Naive thymus-derived CD8-positive, alpha-beta T cell (primary cell): ENCODE measurements at regions not wholly inside any gene's neighbourhood (a gene's known extent, or its start where the extent isn't known, plus 50 kb on each side); places are given as distances from the start of the nearest gene placed in this dataset.

Experiments
- ATAC-seq, 2 donors: fragments of 150-1000 bp; cut with Tn5 transposase in 1 of 2; sonication (Bioruptor Pico), chemical (Tn5 transposase) in 1 of 2; 1 replicate in 1 of 2; 2 replicates in 1 of 2; pipeline ENCODE4 v1.10.0; 2021; ENCODE audit warnings: mild to moderate bottlenecking in 2 of 2, moderate library complexity in 2 of 2
- POLR2A ChIA-PET: fragments of 350-600 bp; sonication (Branson Sonifier 250); formaldehyde crosslinking; loops from one replicate; lab custom pipeline; 2021; ENCODE audit warnings: antibody characterized with exemption; lab: Charles Lee
- DNase-seq, 10 donors: peaks; one replicate each; pipeline versions ENCODE4 v3.0.0 to v3.0.0-alpha.2; 2020 to 2022
- H3K27ac Mint-ChIP-seq, 10 donors: one replicate each; pipeline ENCODE4 v1.8.0; 2020 to 2022; ENCODE audit warnings: mild to moderate bottlenecking in 10 of 10, mixed read lengths in 10 of 10, moderate library complexity in 4 of 10, inconsistent platforms in 1 of 10
- H3K27me3 Mint-ChIP-seq, 5 donors: one replicate each; pipeline ENCODE4 v1.8.0; 2021 to 2022; ENCODE audit warnings: mixed read lengths in 5 of 5
- H3K36me3 Mint-ChIP-seq, 3 donors: one replicate each; pipeline ENCODE4 v1.8.0; 2020 to 2022; ENCODE audit warnings: mixed read lengths in 3 of 3, mild to moderate bottlenecking in 2 of 3, inconsistent platforms in 1 of 3
- H3K4me1 Mint-ChIP-seq, 4 donors: one replicate each; pipeline ENCODE4 v1.8.0; 2021 to 2022; ENCODE audit warnings: mixed read lengths in 4 of 4
- H3K4me3 Mint-ChIP-seq, 10 donors: one replicate each; pipeline ENCODE4 v1.8.0; 2020 to 2022; ENCODE audit warnings: mild to moderate bottlenecking in 10 of 10, mixed read lengths in 10 of 10, moderate library complexity in 6 of 10, inconsistent platforms in 1 of 10
- H3K9me3 Mint-ChIP-seq, 9 donors: one replicate each; pipeline ENCODE4 v1.8.0; 2020 to 2022; ENCODE audit warnings: mixed read lengths in 9 of 9, mild to moderate bottlenecking in 3 of 9, inconsistent platforms in 1 of 9, moderate library complexity in 1 of 9

DNA sequence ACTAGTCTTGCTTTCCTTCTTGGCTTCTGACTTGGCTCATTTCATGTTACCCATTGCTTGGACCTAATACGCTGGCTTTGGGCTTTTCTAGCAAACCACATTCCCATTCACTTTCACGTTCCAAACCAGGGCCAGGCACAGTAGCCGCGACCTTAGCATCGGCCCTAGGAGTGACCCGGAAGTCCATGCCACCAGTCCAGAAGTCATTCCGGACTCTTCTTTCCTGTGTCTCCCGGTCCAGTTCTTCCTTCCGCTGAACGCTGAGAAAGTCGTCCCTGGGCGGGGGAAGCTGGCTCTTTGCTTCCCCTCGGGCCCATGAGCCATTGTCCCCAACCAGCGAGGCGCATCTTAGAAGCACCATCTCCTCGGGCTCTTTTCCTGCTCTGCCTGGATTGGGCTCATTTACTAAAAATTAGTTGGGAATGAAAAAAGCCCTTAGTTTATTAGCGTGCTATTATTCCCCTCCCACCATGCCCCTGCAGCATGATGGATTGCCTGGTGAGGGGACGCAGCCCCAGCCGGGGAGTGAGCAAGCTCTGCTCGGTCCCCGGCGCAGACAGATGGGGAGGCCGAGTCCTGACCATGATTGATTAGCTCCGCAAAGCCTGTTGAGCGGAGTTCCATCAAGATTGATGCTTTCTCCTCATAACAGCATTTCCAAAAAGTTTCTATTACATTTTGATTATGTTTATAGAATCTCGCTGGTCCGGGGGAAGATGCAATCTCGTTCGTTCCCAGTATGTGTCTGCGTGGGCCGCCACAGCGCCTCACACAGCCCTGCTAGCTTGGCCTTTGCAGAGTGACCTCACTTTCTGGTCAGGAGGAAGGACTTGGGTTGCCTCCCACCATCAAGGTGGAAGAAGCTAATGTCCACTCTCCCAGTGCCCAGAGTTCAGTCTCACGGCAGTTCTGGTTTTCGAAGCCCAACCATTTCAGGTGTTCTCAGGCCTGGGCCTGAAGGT lies 115.1 kb upstream of the TOP1 start:
- Mint-ChIP-seq H3K4me3 (no peak overlapping the region), H3K4me1 (peaks cover 2 to 6% (median 4%) of the 10 kb centered on the region in 4 donors), H3K36me3 (peaks cover 0 to 4% (median 0%) of the 10 kb centered on the region in 3 donors), H3K27me3 (peaks cover 0 to 8% (median under 1%) of the 10 kb centered on the region in 5 donors), H3K9me3 (peaks cover 0 to 9% (median 4%) of the 10 kb centered on the region in 9 donors), H3K27ac (no peak overlapping the region)
- DNase-seq = no peak
- POLR2A ChIA-PET = no interaction called here
- no peak for ATAC-seq

DNA sequence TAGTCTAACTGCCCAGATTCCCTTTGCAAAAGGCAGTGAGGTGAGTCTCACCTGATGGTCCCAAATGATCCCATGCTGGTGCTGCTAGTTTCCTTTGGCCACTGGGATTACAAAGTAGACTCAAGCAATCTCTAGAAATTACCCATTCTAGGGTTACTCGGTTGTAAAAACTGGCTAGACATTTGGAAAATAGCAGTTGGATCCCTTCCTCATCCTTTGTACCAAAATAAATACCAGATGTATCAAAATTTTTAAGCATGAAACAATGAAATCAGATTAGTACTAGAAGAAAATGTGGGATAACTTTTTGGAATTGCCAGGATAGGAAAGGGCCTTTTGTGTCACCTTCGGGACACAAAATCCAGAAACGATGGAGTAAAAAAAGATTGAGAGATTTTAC lies 112.9 kb upstream of the TOP1 start:
- Mint-ChIP-seq H3K27me3 (peaks cover 0 to 5% (median 0%) of the 10 kb centered on the region in 5 donors), H3K27ac (no peak overlapping the region), H3K4me1 (no peaks in the 10 kb centered on the region), H3K9me3 (peaks cover 0 to 9% (median 4%) of the 10 kb centered on the region in 9 donors), H3K36me3 (peaks cover 0 to 4% (median 0%) of the 10 kb centered on the region in 3 donors), H3K4me3 (no peak overlapping the region)
- POLR2A ChIA-PET = no interaction called here
- no peak for ATAC-seq
- DNase-seq = no peak

DNA sequence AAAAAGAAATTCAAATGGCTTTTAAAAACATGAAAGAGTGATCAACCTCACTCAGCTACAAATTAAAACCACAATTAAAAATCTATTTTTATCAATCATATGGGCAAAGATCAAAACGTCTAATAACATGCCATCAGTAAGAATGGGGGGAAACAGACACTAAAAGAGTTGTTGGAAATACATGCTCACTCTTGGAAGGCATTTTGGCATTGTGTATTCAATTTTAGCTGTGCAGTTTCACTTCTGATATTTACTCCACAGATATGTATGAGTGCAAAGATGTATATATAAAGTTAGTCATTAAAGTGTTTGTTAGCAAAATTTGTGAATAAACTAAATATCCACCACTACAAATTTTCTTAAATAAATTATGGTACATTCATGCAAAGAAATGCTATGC lies 112.3 kb upstream of the TOP1 start:
- Mint-ChIP-seq H3K9me3 (peaks cover 0 to 9% (median 3%) of the 10 kb centered on the region in 9 donors), H3K27me3 (peaks cover 0 to 5% (median 0%) of the 10 kb centered on the region in 5 donors), H3K36me3 (peaks cover 0 to 4% (median 0%) of the 10 kb centered on the region in 3 donors), H3K4me3 (no peak overlapping the region), H3K27ac (no peak overlapping the region), H3K4me1 (no peaks in the 10 kb centered on the region)
- DNase-seq (no peak), ATAC-seq (no peak)
- POLR2A ChIA-PET = no interaction called here

DNA sequence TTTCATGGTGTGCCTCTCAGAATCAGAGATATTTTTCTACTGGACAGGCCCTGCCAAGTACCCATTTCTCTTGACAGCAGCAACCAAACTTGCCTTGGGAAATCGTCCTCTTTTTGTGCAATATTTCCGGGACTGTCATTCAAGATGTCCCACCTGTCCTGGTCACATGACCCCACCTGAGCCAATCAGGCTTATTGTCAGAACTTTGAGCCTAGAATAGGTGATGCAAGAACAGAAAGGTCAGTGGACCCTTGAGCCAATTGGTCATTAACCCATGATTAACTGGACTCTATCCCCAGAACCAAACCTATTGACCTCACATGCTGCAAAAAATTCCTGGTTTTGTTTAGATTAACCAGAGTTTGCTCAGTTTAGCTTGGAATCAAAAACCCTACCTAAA lies 108.3 kb upstream of the TOP1 start:
- no peak for DNase-seq
- H3K4me3 Mint-ChIP-seq = no peak overlapping the region

DNA sequence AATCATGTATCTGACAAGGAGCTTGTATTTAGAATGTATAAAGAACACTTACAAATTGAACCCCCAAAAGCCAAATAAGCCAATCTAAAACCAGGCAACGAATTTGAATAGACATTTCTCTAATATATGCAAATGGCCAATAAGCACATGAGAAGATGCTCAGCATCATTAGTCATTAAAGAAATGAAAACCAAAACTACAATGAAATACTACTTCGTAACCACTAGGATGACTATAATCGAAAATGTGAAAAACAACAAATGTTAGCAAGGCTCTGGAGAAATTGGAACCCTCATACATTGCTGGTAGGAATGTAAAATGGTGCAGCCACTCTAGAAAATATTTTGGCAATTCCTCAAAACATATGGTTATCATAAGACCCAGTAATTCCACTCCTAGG lies 105.8 kb upstream of the TOP1 start:
- POLR2A ChIA-PET = no interaction called here
- H3K4me3 Mint-ChIP-seq = no peak overlapping the region
- H3K4me1 Mint-ChIP-seq = peaks cover 0 to 5% (median 0%) of the 10 kb centered on the region in 4 donors
- H3K27me3 Mint-ChIP-seq = peaks cover 0 to 2% (median 0%) of the 10 kb centered on the region in 5 donors
- ATAC-seq = no peak
- no peak overlapping the region for H3K27ac Mint-ChIP-seq
- no peaks in the 10 kb centered on the region for H3K36me3 Mint-ChIP-seq
- DNase-seq = no peak
- H3K9me3 Mint-ChIP-seq = no peaks in the 10 kb centered on the region

More for the DNA sequence above, 108.3 kb upstream of the TOP1 start:
- Mint-ChIP-seq H3K4me1 (no peaks in the 10 kb centered on the region), H3K36me3 (peaks cover 0 to 4% (median 0%) of the 10 kb centered on the region in 3 donors), H3K9me3 (peaks cover 0 to 5% (median 0%) of the 10 kb centered on the region in 9 donors), H3K27me3 (peaks cover 0 to 2% (median 0%) of the 10 kb centered on the region in 5 donors), H3K27ac (no peak overlapping the region)
- POLR2A ChIA-PET = no interaction called here
- no peak for ATAC-seq

DNA sequence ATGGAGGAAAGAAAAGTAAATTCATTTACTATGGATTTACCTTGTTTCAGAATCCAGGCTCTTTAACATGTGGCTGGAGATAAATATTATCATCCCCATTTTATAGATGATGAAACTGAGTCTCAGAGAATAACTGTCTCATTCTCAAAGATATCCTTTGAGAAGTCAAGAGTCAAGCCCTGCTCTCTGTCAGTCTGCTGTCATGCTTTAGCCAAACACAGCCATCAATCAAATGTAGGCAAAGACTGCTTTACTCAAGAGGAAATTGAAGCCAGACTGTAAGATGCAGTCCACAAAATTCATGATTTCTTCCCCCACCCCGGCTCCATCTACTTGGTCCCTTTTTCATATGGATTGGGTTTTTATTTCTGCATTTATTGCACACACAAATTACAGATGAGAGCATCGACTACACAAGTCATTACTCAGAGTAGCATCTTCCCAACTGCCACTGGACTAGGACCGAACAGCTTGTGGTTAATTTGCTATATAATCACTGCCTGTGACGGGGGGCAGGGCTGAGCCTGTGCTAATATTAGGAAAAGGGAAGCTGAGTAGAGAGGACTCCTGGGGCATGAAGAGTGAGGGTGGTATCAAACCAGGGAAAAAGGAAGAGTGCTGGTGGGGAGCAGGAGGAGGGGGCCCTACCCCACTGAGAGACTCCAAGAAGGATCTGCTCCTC lies 102.7 kb upstream of the TOP1 start:
- POLR2A ChIA-PET = no interaction called here
- Mint-ChIP-seq H3K9me3 (no peaks in the 10 kb centered on the region), H3K36me3 (no peaks in the 10 kb centered on the region), H3K27ac (no peak overlapping the region), H3K4me3 (no peak overlapping the region), H3K27me3 (peaks cover 0 to 4% (median under 1%) of the 10 kb centered on the region in 5 donors), H3K4me1 (peaks cover 0 to 5% (median 0%) of the 10 kb centered on the region in 4 donors)
- ATAC-seq (no peak), DNase-seq (no peak)

DNA sequence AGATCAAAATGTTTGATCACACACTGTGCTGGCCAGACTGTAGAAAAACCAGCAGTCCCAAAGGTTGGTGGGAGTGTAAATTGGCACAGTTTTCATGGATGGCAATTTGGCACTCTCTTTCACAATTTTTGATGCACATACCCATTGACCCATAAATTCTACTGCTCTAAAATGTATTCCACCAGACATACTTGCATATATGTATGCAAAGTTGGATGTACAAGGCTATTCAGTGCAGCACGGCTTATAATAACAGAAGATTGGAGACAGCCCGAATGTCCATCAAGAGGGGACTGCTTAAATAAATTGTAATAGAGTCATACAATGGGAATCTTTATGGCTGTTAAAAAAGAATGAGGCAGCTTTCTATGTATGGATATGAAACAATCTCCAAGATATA lies 101.7 kb upstream of the TOP1 start:
- H3K36me3 Mint-ChIP-seq = no peaks in the 10 kb centered on the region
- peaks cover 0 to 5% (median 0%) of the 10 kb centered on the region in 4 donors for H3K4me1 Mint-ChIP-seq
- no peak for ATAC-seq
- POLR2A ChIA-PET = no interaction called here
- no peak for DNase-seq
- peaks cover 0 to 4% (median 0%) of the 10 kb centered on the region in 5 donors for H3K27me3 Mint-ChIP-seq
- no peak overlapping the region for H3K4me3 Mint-ChIP-seq
- no peak overlapping the region for H3K27ac Mint-ChIP-seq
- H3K9me3 Mint-ChIP-seq = no peaks in the 10 kb centered on the region

DNA sequence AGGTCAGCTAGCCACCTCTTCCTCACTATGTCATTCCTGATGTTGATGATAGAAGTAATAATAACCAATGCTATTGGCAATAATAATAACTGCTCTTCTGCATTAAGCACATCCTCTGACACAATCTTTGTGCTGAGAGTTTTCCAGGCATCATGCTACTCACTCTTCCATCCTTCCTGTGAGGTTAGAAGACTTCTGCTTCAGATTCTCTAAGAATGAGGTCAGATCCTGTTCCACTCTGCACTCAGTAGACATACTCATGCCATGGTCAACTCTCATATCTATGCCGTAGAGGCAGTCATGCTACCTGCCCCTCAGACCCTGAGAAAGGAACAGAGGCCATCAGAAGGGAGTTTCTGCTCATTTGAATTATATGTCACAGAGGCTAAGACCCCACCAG lies 98.1 kb upstream of the TOP1 start:
- H3K9me3 Mint-ChIP-seq = peaks cover 0 to 12% (median 0%) of the 10 kb centered on the region in 9 donors
- peaks cover 0 to 8% (median 3%) of the 10 kb centered on the region in 3 donors for H3K36me3 Mint-ChIP-seq
- POLR2A ChIA-PET = no interaction called here
- H3K4me1 Mint-ChIP-seq = peaks cover 0 to 5% (median 0%) of the 10 kb centered on the region in 4 donors
- H3K27me3 Mint-ChIP-seq = peaks cover 0 to 11% (median 4%) of the 10 kb centered on the region in 5 donors
- ATAC-seq (no peak), DNase-seq (no peak)
- no peak overlapping the region for H3K27ac Mint-ChIP-seq
- no peak overlapping the region for H3K4me3 Mint-ChIP-seq

DNA sequence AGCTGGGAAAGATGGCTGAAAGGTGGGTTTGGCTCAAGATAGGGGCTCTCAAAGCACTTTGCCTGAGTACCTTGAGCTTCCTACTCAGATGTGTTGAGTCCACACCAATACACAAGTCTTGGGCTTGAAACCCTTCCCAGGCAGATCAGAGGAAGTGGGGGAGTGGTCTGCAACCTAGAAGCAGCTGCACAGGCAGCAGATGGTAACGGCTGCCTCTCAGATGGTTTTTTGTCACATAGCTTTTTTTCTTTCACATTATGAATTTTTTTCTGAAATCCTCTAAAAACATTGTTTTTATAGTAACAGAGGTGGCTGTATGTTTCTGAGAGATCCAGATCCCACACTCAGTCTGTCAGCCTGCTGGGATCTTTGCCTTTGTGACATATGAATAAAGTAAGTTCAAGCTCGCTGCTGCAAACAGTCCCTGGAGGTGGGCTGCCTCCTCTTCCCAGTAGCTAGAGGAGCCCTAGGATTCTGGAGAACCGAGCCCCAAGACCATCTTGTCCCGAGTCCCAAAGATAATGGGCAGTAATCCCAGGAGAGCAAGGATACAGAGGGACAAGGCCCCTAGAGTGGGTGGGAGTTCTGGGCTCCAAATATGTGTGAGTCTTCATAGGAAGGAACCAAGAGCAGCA lies 97.1 kb upstream of the TOP1 start:
- DNase-seq (no peak), ATAC-seq (no peak)
- H3K9me3 Mint-ChIP-seq = peaks cover 0 to 12% (median 0%) of the 10 kb centered on the region in 9 donors
- H3K4me3 Mint-ChIP-seq = no peak overlapping the region
- peaks cover 0 to 11% (median 4%) of the 10 kb centered on the region in 5 donors for H3K27me3 Mint-ChIP-seq
- no peaks in the 10 kb centered on the region for H3K4me1 Mint-ChIP-seq
- no peak overlapping the region for H3K27ac Mint-ChIP-seq
- H3K36me3 Mint-ChIP-seq = peaks cover 0 to 8% (median 3%) of the 10 kb centered on the region in 3 donors
- POLR2A ChIA-PET = no interaction called here

DNA sequence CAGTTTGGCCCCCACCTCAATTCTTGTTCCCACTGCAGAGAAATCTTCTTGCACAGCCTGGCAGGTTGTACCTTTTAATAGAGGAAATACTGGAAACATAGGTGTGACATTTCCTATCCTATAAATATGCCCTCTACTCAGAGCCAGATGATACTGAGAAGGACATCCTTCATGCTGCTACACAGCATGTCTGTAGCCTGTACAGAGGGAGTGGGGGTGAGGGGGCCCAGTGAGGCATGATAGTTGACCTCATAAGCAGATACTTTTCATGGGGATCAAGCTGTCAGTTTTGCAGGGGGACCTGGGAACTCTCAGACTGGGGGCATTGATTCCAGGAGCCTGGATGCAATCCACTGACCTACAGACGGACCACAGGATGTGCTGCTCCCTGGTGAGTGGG lies 96.2 kb upstream of the TOP1 start:
- POLR2A ChIA-PET = no interaction called here
- ATAC-seq = no peak
- Mint-ChIP-seq H3K4me3 (no peak overlapping the region), H3K9me3 (peaks cover 0 to 12% (median 0%) of the 10 kb centered on the region in 9 donors), H3K4me1 (no peaks in the 10 kb centered on the region), H3K27ac (no peak overlapping the region), H3K27me3 (peaks cover 0 to 11% (median 4%) of the 10 kb centered on the region in 5 donors), H3K36me3 (peaks cover 0 to 8% (median 3%) of the 10 kb centered on the region in 3 donors)
- no peak for DNase-seq

DNA sequence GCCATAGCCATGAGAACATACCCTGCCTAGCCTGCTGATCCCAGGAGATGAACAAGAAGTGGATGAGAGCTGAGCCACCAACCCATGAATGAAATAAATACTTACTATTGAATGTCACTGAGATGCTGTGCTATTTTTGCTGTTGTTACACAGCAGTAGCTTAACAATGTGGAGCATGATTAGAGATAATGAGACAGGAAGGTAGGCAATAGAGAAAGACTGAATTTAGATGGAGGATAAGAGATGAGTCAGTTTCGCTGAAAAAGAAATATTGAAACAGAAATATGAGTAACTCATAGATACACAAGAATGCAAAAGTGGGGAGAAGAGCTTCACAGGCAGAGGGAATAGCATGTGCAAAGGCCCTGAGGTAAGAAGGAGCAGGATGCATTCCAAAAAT lies 94.9 kb upstream of the TOP1 start:
- Mint-ChIP-seq H3K27ac (no peak overlapping the region), H3K27me3 (peaks cover 0 to 11% (median 4%) of the 10 kb centered on the region in 5 donors), H3K9me3 (peaks cover 0 to 12% (median 0%) of the 10 kb centered on the region in 9 donors), H3K4me3 (no peak overlapping the region), H3K36me3 (peaks cover 0 to 8% (median 3%) of the 10 kb centered on the region in 3 donors), H3K4me1 (no peaks in the 10 kb centered on the region)
- ATAC-seq = no peak
- no peak for DNase-seq
- POLR2A ChIA-PET = no interaction called here

DNA sequence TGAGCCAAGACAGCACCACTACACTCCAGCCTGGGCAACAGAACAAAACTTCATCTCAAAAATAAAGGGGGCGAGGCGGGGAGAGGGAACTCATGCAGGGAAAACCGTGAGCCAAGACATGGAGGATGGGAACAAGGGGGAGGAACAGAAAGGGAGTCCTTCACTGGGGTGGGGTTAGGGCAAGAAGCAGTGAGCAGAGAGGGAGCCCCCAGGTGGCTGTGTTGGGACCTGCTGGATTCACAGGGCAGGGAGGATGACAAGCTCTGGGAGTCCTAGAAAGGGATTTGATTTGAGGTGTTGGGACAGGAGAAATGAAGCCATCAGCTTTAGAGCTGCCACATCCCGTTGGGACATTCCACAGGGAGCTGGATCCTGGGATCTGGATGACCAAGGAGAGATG lies 90.6 kb upstream of the TOP1 start:
- Mint-ChIP-seq H3K27ac (peak overlapping the region in 1 of 10 donors; percentile 60), H3K9me3 (peaks cover 0 to 12% (median 0%) of the 10 kb centered on the region in 9 donors), H3K36me3 (peaks cover 0 to 8% (median 3%) of the 10 kb centered on the region in 3 donors), H3K27me3 (peaks cover 0 to 7% (median 4%) of the 10 kb centered on the region in 5 donors), H3K4me3 (no peak overlapping the region), H3K4me1 (peaks cover 0 to 18% (median 0%) of the 10 kb centered on the region in 4 donors)
- no peak for ATAC-seq
- DNase-seq = no peak
- POLR2A ChIA-PET = no interaction called here
